ENCODE measurements at regions not wholly inside any gene's neighbourhood (a gene's known extent, or its start where the extent isn't known, plus 50 kb on each side); places are given as distances from the start of the nearest gene placed in this dataset.

DNA sequence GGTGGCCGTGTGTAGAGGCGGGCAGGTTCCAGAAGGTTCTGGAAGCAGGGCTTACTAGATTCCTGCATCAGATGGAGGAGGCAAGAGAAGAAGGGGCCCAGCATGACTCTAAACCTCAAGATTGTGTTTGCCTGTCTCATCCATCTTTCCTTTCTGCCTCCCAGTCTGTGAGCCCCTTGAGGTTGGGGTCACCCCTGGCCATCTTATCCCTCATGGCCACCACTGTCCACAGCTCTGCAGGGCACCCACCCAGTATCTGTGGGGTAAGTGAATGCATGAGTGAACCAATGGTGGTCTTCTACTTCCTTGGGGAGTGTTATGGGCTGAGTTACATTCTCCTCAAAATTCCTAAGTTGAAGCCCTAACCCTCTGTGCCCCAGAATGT, 79.3 kb downstream of the MYEOV start:
- no peak for TF ChIP-seq POLR2A (IDR thresholded peaks at IDR 0.05)
- TF ChIP-seq, protein P1, sequence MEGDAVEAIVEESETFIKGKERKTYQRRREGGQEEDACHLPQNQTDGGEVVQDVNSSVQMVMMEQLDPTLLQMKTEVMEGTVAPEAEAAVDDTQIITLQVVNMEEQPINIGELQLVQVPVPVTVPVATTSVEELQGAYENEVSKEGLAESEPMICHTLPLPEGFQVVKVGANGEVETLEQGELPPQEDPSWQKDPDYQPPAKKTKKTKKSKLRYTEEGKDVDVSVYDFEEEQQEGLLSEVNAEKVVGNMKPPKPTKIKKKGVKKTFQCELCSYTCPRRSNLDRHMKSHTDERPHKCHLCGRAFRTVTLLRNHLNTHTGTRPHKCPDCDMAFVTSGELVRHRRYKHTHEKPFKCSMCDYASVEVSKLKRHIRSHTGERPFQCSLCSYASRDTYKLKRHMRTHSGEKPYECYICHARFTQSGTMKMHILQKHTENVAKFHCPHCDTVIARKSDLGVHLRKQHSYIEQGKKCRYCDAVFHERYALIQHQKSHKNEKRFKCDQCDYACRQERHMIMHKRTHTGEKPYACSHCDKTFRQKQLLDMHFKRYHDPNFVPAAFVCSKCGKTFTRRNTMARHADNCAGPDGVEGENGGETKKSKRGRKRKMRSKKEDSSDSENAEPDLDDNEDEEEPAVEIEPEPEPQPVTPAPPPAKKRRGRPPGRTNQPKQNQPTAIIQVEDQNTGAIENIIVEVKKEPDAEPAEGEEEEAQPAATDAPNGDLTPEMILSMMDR (IDR thresholded peaks at IDR 0.05), result no peak

All from Peyer's patch (tissue), 4 donors.